ENCODE measurements at regions not wholly inside any gene's neighbourhood (a gene's known extent, or its start where the extent isn't known, plus 50 kb on each side); places are given as distances from the start of the nearest gene placed in this dataset.
A peak's percentile ranks its signal among the peaks of the same experiment; 100 is the strongest.
"Not testable (repeated sequence)": the region's sequence is repeated elsewhere in the genome, so short reads cannot be mapped to it uniquely, and the experiment has no call there.

DNA sequence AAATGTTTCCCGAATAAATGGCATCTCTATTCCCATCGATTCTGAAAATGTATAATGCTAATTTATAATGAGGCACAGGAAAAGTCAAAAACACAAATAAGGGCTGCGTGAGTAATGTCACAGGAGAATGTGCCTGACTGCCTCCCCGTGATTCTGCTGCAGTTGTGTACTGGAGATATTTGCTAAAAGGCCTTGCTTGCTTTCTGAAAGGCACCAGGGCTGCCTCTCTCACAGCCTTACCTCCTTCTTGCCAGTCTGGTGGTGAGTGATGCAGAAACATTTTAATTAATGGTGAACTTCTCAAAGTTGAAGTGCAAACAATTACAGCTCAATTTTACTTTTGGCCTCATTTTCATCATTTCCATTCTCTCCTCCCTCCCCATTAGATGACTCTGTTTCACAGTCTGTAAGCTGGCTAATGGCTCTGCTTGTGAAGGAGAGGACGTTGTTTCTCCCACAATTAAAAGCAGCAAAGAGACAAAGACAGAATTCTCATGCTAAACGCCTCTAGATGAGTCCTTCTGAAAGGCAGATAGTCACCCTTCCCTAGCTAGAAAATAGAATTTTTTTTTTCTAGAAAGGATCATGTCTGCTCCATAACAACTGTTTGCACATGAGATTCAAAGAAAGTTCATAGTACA lies 377.6 kb downstream of the MDFIC start:
- DNase-seq (ENCODE audit: insufficient read length, low spot score), result no peak
- FAIRE-seq, result no peak

DNA sequence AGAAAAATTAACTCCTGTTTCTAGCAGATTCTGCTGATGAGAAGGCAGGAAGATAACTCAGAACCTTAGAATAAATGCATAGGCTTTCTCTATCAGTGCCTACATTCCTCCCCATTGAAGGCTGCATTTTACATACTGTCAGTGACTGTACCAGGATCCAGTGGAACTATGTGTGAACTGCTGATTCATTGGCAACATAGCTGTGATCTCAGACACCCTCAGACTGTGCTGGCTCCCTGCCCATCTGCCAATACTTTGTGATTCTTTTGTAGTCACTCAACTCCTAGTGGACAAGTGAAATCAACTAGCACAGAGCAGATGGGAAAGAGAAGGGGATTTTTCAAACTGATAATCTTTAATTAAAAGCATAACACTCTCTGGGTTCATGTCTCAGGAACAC lies 375.8 kb downstream of the MDFIC start:
- DNase-seq (ENCODE audit: insufficient read length, low spot score) (no peak), FAIRE-seq (no peak)

DNA sequence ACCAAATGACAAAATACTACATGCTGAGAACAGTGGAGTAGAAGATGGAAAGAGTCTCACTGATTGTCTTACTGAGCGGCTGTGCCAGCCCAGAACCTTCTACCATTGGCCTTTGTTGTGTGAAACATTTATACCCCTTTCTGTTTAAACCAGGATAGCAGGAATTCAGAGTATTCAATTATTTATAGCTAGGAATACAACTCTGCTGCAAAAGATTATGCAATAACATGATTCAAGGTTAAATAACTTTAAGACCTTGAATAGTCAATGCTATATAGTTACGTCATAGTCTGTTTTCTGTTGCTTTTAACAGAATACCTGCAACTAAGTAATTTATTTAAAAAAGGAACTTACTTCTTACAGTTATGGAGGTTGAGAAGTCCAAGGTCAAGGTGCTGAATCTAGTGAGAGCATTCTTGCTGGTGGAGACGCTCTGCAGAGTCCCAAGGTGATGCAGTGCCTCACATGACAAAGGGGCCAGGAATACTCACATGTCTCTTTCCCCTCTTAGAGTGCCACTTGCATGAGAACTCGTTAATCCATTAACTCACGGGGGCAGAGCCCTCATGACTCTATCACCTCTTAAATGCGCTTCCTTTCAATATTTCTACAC lies 371.8 kb downstream of the MDFIC start:
- DNase-seq (ENCODE audit: insufficient read length, low spot score) (no peak), FAIRE-seq (no peak)

DNA sequence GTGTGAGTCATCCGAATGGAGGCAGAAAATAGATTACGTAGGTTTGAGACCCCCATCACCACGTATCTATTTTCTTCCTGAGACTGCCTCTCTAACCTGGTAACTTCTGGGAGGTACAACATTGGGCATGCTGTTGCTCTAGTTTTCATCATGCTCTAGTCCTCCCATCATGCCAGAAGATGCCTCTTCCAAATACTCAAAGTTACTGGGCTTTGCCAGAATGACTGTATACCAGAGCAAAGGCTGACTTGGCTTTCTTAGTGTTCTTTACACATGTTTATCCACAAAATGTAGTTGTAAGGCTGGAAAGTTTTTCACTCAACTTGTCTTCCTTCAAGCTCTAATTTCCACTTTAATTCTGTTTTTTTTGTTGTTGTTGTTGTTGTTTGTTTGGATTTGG lies 370.5 kb downstream of the MDFIC start:
- no peak for FAIRE-seq
- no peak for DNase-seq (ENCODE audit: insufficient read length, low spot score)

DNA sequence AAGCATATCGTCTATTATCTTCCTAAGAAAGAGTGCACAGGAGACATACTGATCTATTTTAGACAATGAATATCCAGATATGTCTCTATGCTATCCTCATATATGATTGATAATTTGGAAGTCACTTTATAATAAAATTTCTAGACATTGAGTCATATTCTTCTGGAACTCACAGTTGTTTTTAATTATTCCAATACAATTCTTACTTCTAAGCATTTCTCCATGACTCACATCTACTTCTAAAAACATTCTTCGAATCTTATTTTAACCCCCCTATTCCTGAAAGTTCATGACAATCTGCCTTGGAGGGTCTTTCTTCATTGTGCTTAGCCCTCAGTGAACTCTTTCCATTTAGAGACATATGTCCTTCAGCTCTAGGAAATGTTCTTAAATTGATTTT lies 368.1 kb downstream of the MDFIC start:
- FAIRE-seq (no peak), DNase-seq (ENCODE audit: insufficient read length, low spot score) (no peak)

DNA sequence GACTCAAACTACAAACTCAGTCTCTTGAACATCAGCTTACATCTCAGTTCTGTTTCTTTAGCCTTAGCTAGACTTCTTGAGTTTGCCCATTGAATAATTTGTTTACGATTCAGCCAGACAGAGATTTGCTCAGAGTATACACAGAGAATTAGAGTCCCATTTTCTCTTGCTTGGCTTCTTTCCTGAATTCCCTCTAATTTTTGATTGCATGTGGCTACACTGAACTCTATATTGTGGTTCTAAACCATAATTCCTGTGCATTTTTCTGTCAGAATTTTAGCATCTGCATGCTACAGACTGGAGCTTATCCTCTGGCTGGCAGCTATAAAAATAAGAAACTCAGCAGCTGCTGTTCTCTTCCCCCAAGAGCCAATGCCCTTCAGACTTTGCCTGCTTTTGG lies 354.9 kb downstream of the MDFIC start:
- FAIRE-seq (no peak), DNase-seq (ENCODE audit: insufficient read length, low spot score) (no peak)

DNA sequence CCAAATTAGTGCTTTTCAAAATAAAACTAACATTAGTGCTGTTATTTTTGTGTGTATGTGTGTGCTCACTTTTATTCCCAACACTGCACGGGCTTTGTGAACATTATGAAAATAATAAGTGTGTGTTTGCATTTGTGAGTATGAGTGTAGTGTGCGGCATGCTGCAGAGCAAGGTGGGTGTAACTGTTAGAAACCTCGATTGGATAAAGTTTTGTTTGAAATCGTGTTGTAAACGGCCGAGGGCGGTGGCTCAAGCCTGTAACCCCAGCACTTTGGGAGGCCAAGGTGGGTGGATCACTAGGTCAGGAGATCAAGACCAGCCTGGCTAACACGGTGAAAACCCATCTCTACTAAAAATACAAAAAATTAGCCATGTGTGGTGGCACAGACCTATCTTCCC lies 352.0 kb downstream of the MDFIC start:
- not testable (repeated sequence) for DNase-seq (ENCODE audit: insufficient read length, low spot score)
- peak; percentile 26 for FAIRE-seq

DNA sequence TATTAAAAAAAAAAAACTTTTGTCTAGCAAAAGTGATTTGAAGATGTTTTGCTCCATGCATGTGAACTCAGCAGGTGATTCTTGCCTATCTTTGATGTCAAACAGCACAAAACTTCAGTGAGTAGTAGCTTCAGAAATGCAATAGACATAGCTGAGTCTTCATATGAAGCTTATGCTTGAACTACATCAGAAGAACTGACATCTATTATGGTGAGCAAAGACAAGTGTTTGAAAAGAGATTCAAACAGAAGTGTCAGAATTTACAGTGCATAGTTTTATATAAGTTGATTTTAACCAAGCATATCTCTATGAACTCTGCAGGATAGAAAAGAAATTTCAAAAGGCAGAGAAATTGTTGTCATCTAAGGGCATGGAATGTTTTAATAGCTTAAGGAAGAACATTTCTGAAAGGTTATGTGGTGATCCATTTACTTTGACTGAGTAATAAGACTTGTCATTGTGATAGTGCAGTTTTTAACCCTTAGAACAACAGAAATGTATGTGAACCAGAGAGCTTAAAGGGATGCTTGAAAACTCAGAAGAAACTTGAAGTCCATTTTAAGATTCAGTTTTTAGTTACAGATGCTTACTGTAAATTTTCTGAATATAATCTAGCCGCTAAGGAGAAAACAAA lies 351.4 kb downstream of the MDFIC start:
- DNase-seq (ENCODE audit: insufficient read length, low spot score) (no peak), FAIRE-seq (no peak)

DNA sequence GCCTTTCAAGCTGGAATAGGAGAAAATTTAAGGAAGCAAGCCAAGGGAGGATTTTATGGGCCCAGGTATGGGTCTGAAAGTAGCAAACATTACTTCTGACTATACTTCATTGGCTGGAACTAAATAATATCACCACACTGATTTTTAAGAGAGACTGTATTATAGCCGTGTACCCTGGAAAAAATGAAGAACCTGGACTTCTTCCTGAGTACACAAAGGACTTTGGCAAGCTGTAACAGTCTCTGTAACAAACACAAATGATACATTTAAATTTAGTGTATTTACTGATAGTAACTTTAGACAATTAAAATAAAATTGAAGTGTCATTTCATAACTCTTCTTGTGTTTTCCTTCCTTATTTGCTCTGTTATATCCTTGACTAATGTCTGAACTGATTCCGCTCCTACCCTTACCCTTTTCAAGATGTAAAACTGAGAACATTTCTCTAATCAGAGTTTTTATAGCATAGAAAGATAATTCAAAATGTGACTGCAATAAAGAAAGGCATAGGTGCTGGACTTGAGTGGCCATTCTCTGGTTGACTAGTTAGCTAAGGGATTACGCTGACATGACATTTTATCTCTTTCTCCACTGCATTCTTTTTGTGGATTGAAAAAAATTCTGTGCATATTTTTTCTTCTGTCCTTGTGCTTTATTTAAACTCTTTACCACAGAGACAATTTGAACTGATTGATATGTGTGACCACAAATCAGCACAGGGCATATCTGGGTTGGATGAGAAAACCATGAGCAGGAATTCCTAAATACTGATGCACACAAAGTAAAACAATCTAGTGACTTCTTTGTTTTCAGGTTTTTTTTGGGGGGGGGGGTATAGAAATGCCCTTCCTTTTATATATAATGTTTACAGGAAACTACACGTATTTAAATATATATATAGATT lies 349.7 kb downstream of the MDFIC start:
- FAIRE-seq (no peak), DNase-seq (ENCODE audit: insufficient read length, low spot score) (no peak)

DNA sequence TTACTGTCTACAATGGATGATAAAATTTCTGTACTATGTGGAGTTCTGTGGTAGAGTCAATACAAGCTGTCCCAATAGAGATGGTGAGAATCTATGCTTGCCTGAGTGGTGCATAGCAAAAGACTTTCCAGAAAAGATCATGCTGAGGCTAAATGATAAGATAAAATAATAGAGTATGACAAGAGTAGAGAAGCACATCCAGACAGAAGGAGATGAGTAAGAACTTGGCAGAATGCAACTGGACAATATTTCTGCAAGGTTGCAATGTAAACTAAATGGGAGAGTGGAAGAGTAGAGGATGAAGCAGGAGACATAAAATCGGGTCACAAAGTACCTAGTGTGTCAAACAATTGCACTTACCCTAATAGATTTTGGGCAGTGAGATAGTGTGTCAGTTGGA lies 347.6 kb downstream of the MDFIC start:
- no peak for DNase-seq (ENCODE audit: insufficient read length, low spot score)
- no peak for FAIRE-seq

DNA sequence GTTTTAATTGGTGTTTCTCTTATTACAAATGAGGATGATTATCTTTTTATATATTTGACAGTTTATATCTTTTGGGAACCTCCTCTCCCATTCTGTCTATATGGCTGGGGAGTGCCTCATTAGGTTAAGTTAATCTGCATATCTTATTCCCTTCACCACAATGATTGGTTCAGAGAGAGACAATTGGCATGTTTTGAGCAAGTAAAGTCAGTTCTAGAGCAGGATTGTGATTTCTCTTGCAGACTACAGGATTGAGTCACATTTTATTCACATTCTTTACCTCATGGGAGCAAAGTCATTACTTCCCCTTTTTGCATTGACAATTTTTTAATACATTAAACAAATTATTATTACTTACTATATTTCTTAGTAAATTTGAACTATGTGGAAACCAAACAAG lies 345.6 kb downstream of the MDFIC start:
- DNase-seq (ENCODE audit: insufficient read length, low spot score) (no peak), FAIRE-seq (no peak)

DNA sequence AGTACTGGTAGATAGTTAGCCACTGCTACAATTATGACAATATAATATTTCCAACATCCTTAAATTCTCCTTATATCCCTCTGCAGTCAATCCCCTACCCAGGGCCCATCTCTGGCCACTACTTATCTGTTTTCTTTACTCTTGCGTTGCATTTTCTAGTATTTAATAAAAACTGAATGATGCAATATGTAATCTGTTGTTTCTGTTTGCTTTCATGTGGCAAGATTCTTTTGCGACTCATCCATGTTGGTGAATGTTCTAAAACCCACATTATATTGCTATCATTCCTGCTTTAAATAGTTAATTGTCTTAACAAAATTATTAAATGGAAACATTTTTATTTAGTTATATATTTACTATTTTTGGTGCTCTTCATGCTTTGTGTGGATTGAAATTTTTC lies 338.5 kb downstream of the MDFIC start:
- FAIRE-seq, result no peak
- no peak for DNase-seq (ENCODE audit: insufficient read length, low spot score)

DNA sequence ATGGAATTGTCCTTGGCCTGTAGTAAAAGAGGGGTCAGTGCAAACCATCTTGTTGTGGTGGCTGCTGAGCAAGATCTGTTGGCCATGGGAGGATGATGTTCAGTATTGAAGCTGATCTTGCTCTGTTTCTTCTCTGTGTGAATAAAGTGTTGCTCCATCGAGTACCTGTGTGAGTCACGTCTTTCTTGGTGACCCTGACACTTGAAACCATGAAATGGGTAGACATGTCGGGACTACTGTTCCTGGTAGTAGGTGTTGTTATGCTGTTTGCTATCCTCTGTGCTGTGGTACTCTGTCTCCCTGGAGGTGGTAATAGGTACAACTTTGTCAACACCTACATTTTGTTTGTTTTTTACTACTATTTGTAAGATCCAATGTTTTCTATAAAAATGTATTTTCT lies 330.6 kb downstream of the MDFIC start:
- no peak for DNase-seq (ENCODE audit: insufficient read length, low spot score)
- FAIRE-seq, result no peak

DNA sequence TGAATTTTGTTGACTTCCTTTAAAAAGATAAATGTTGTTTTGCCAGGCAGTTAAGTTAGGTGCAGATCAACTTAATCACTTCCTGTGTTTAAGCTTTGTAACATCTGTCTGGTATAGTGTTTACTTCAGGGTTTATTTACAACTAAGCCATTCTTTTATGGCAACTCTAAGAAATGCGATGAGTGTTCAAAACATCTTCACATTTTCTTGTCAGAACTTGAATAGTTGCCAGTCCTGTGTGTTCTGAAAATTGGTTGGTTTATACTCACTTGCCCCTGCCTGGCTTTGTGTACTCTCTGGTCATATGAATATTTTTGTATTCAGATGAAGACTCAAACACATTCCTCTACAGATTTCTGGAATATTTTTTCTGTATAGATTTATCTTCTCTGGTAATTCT lies 327.2 kb downstream of the MDFIC start:
- FAIRE-seq (no peak), DNase-seq (ENCODE audit: insufficient read length, low spot score) (no peak)

DNA sequence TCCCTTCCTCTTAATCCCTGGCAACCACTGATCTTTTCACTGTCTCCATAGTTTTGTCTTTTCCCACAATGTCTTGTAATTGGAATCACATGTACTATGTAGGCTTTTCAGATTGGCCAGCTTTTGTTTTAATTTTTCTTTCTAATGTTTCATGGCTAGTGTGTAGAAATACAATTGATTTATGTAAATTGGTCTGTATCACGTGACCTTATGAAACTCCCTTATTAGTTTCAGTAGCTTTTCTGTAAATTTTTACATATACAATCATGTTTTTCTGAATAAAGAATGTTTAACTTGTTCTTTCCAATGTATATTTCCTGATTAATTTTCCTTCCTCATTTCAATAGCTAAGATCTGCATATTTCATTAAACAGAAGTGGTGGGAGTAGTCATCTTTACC lies 319.3 kb downstream of the MDFIC start:
- FAIRE-seq, result no peak
- DNase-seq (ENCODE audit: insufficient read length, low spot score), result no peak

DNA sequence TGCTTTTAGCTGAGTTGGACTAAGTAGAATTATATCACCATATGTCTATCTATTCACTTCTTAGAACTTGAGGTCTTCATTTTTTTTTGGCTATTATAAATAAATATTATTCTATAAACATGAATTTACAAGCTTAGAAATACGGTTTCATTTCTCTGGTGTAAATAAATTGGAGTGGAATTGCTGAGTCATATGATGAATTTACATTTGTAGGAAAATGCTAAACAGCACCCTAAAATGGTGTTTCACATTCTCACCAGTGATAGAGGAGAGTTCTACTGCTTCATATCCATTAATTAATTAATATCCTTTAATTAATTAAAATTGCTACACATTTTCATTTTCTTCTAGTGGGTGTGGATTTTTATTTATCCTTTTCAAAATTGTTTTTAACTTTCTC lies 318.3 kb downstream of the MDFIC start:
- FAIRE-seq, result no peak
- no peak for DNase-seq (ENCODE audit: insufficient read length, low spot score)

DNA sequence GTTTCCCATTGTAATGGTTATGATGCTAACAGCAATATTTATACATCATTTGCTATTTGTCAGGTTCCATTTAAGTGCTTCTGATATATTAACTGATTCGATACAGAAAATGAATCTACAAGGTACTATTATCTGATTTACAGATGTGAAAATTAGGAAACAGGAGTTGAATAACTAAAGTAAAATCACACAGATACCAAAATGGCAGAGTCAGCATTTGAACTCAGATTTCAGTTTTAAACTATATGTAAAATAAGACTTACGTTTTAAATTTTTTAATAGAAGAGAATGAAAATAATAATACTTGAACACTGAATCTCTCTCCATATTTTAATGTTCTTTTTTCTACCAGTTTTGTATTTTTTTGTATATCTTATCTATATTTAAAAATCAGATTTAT lies 313.2 kb downstream of the MDFIC start:
- DNase-seq (ENCODE audit: insufficient read length, low spot score), result no peak
- no peak for FAIRE-seq

DNA sequence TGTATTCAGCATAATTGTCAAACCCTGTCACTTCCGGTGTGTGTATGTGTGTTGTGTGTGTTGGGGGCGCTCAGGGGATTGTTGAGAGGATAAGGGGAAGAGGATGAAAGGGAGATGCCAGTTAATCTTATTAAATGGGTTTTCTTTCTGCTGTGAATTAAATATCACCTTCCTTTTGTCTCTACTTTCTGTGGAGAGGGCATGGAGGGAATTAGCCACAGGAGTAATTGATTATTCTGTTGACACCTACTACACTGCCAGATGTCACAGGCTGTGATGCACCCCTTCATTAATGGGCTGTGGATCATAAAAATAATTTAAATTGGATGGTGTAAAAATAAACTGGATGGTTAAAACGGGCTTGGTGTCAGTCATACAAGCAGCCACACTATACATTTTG lies 311.9 kb downstream of the MDFIC start:
- FAIRE-seq, result no peak
- no peak for DNase-seq (ENCODE audit: insufficient read length, low spot score)

DNA sequence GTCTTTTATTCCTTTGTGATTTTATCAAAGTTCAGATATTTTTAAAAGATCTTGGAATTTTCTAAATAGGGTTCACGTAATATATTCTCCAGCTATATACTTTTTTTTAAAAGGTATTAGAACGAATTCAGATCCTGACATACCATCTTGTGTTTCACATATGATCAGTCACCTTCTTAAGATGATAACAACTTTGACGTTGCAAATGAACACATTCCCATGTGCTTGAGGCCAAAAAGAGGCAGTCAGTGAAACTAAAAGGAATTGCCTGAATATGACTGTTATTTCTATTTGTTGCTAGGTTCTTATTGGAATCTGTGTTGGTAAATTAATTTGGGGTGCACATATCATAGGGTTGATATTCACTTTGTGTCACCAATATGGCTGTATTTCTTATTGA lies 310.1 kb downstream of the MDFIC start:
- no peak for FAIRE-seq
- no peak for DNase-seq (ENCODE audit: insufficient read length, low spot score)

DNA sequence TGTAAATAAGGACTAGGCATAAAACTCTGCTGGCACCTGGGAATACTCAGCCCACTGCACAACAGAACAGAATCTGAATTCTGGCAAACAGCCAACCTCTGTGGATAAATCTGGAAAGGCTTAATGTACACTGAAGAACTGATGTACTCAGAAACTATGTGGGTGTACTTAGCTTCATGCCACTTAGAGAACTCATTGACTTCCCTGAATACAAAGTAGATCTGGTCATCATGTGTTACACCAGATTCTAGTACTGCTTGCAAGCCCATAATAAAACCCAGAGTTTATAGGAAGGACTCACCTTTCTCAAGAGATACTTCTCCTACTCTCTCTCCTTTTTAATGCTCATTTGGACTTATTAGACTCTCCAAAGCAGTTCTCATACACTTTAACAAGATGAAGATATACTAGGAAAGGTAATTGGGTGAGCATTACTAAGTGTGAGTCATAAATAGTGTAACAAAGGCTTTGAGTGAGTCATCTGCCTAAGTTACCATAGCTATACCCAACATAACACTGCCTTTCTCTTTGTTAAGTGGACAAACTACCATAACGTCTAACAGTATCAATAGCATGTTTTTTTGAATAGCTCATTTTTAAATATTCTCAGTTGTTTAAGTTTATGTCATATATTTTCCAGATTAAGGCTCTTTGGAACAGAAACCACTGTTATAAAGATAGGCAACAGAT lies 309.1 kb downstream of the MDFIC start:
- FAIRE-seq (no peak), DNase-seq (ENCODE audit: insufficient read length, low spot score) (no peak)

Data from HTR-8/SVneo (cell line).